Panc1 (cell line): ENCODE measurements at regions not wholly inside any gene's neighbourhood (a gene's known extent, or its start where the extent isn't known, plus 50 kb on each side); places are given as distances from the start of the nearest gene placed in this dataset.

ENCODE experiments used
- ATAC-seq: fragments of 200-7000 bp; cut with Tn5 transposase; 2 replicates; pipeline ENCODE4 v1.9.1; 2020; ENCODE audit warnings: mild to moderate bottlenecking, moderate library complexity
- BruUV-seq: library from RNA; stranded (reverse); fragments of 400-500 nt; replicated peaks from 2 replicates; lab custom pipeline; 2021; lab: Mats Ljungman, UMichigan
- CTCF ChIA-PET: fragments of 300-600 bp; sonication (Branson Sonifier 250); formaldehyde crosslinking; loops from one replicate; lab custom pipeline; 2022; ENCODE audit warnings: antibody characterized with exemption; lab: Charles Lee
- POLR2A ChIA-PET: fragments of 300-600 bp; sonication (Branson Sonifier 250); formaldehyde crosslinking; loops from one replicate; lab custom pipeline; 2022; ENCODE audit warnings: antibody characterized with exemption; lab: Charles Lee
- DNase-seq: peaks from one replicate; pipeline ENCODE4 v3.0.0-alpha.2; 2010; ENCODE audit warnings: low read depth, low spot score
- H3K27ac ChIP-seq: 2 replicates; pipeline ENCODE4 v1.5.1; 2011; ENCODE audit warnings: mild to moderate bottlenecking, low read length, inconsistent platforms
- H3K27me3 ChIP-seq: fragments of 200-500 bp; sonication (Bioruptor generic); 2 replicates; pipeline ENCODE4 v1.6.0; 2014; ENCODE audit warnings: low read length, inconsistent platforms; ENCODE audit not compliant: control insufficient read depth, insufficient read depth
- H3K36me3 ChIP-seq: fragments of 200-500 bp; sonication (Bioruptor generic); 2 replicates; pipeline ENCODE4 v1.5.1; 2014; ENCODE audit warnings: inconsistent platforms, mild to moderate bottlenecking, low read length, moderate library complexity; ENCODE audit not compliant: control insufficient read depth, insufficient read depth
- H3K4me1 ChIP-seq: 2 replicates; pipeline ENCODE4 v1.5.1; 2011; ENCODE audit warnings: inconsistent platforms, mild to moderate bottlenecking, low read length, moderate library complexity; ENCODE audit not compliant: control insufficient read depth, insufficient read depth
- H3K4me3 ChIP-seq, 2 experiments: 2 replicates each; pipeline ENCODE4 v1.5.1; 2011 to 2012; ENCODE audit warnings: low read depth in 2 of 2, low read length in 2 of 2, mild to moderate bottlenecking in 2 of 2, inconsistent platforms in 1 of 2, moderate library complexity in 1 of 2
- H3K9me3 ChIP-seq: fragments of 200-500 bp; sonication (Bioruptor generic); 2 replicates; pipeline ENCODE4 v1.5.1; 2014; ENCODE audit warnings: low read depth, mild to moderate bottlenecking, inconsistent platforms, low read length, moderate library complexity; ENCODE audit not compliant: control insufficient read depth, insufficient read depth
- POLR2AphosphoS5 ChIP-seq: IDR thresholded peaks from 2 replicates; pipeline ENCODE4 v1.6.1; 2012; ENCODE audit warnings: mild to moderate bottlenecking, low read depth, low read length, moderate library complexity
- SIN3A ChIP-seq: IDR thresholded peaks from 2 replicates; pipeline ENCODE4 v1.6.1; 2012; ENCODE audit warnings: low read depth, mild to moderate bottlenecking, low read length, moderate library complexity, borderline replicate concordance; ENCODE audit not compliant: insufficient read depth
- TCF7L2 ChIP-seq: IDR thresholded peaks from 2 replicates; pipeline ENCODE4 v1.6.1; 2011; ENCODE audit warnings: mild to moderate bottlenecking, low read depth, low read length, inconsistent platforms
- in situ Hi-C: cut with HindIII; loops from 2 replicates; pipeline ENCODE4 v1.10.0; 2016; ENCODE audit warnings: low sequenced_read_pairs, low pct_unique_long_range_greater_than_20kb
- intact Hi-C: fragments of 100-400 bp; cut with micrococcal nuclease; formaldehyde crosslinking; loops from one replicate; pipeline ENCODE4 v1.10.0; 2022; ENCODE audit not compliant: unreplicated experiment
- TF ChIP-seq, protein P1 (sequence below), 2 experiments: IDR thresholded peaks; 2 replicates each; pipeline ENCODE4 v1.6.1; 2011 to 2012; ENCODE audit warnings: low read depth in 2 of 2, control low read depth in 1 of 2, low read length in 1 of 2, mild to moderate bottlenecking in 1 of 2, moderate library complexity in 1 of 2; ENCODE audit not compliant: insufficient read depth in 1 of 2
- TF ChIP-seq, protein P2 (sequence below): fragments of 450-650 bp; IDR thresholded peaks from 2 replicates; pipeline ENCODE4 v1.5.1; 2017; ENCODE audit warnings: mild to moderate bottlenecking

DNA sequence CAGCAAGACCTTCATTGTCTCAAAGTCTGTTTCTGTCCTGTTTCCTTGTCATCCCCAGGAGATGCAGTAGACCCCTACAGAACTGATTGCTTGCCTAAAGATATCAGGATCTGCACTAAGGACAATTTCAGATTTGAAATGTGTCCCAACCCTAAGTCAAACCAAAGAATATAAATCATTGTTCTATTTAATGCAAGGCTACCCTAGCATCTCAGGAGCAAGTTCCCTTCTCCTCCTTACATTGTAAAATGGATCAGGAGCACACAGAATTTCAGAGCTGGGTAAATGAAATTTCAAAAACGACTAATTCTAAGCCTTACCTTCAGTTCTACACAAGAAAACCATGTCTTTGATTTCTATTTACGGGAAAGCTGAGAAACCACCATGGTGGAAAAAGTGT is 360.9 kb upstream of the KCNH8 start:
- in situ Hi-C loops, result no loop called here
- H3K27me3 ChIP-seq, result no peaks in the 10 kb centered on the region
- ChIA-PET POLR2A (no interaction called here), CTCF (no interaction called here)
- TF ChIP-seq POLR2AphosphoS5 (no peak), SIN3A (no peak), TCF7L2 (no peak)
- TF ChIP-seq, protein P1, sequence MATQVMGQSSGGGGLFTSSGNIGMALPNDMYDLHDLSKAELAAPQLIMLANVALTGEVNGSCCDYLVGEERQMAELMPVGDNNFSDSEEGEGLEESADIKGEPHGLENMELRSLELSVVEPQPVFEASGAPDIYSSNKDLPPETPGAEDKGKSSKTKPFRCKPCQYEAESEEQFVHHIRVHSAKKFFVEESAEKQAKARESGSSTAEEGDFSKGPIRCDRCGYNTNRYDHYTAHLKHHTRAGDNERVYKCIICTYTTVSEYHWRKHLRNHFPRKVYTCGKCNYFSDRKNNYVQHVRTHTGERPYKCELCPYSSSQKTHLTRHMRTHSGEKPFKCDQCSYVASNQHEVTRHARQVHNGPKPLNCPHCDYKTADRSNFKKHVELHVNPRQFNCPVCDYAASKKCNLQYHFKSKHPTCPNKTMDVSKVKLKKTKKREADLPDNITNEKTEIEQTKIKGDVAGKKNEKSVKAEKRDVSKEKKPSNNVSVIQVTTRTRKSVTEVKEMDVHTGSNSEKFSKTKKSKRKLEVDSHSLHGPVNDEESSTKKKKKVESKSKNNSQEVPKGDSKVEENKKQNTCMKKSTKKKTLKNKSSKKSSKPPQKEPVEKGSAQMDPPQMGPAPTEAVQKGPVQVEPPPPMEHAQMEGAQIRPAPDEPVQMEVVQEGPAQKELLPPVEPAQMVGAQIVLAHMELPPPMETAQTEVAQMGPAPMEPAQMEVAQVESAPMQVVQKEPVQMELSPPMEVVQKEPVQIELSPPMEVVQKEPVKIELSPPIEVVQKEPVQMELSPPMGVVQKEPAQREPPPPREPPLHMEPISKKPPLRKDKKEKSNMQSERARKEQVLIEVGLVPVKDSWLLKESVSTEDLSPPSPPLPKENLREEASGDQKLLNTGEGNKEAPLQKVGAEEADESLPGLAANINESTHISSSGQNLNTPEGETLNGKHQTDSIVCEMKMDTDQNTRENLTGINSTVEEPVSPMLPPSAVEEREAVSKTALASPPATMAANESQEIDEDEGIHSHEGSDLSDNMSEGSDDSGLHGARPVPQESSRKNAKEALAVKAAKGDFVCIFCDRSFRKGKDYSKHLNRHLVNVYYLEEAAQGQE (IDR thresholded peaks at IDR 0.05; ENCODE audit: insufficient read depth in 1 of 2, low read depth in 2 of 2, low read length in 1 of 2), result no peak
- TF ChIP-seq, protein P2, sequence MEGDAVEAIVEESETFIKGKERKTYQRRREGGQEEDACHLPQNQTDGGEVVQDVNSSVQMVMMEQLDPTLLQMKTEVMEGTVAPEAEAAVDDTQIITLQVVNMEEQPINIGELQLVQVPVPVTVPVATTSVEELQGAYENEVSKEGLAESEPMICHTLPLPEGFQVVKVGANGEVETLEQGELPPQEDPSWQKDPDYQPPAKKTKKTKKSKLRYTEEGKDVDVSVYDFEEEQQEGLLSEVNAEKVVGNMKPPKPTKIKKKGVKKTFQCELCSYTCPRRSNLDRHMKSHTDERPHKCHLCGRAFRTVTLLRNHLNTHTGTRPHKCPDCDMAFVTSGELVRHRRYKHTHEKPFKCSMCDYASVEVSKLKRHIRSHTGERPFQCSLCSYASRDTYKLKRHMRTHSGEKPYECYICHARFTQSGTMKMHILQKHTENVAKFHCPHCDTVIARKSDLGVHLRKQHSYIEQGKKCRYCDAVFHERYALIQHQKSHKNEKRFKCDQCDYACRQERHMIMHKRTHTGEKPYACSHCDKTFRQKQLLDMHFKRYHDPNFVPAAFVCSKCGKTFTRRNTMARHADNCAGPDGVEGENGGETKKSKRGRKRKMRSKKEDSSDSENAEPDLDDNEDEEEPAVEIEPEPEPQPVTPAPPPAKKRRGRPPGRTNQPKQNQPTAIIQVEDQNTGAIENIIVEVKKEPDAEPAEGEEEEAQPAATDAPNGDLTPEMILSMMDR, result no peak
- BruUV-seq, result no TSS peak
- no peak overlapping the region for H3K27ac ChIP-seq
- H3K4me1 ChIP-seq, result no peaks in the 10 kb centered on the region
- H3K9me3 ChIP-seq, result no peaks in the 10 kb centered on the region
- ATAC-seq, result no peak
- H3K36me3 ChIP-seq, result no peaks in the 10 kb centered on the region
- intact Hi-C loops, result no loop called here
- DNase-seq, result no peak
- no peak overlapping the region for H3K4me3 ChIP-seq

DNA sequence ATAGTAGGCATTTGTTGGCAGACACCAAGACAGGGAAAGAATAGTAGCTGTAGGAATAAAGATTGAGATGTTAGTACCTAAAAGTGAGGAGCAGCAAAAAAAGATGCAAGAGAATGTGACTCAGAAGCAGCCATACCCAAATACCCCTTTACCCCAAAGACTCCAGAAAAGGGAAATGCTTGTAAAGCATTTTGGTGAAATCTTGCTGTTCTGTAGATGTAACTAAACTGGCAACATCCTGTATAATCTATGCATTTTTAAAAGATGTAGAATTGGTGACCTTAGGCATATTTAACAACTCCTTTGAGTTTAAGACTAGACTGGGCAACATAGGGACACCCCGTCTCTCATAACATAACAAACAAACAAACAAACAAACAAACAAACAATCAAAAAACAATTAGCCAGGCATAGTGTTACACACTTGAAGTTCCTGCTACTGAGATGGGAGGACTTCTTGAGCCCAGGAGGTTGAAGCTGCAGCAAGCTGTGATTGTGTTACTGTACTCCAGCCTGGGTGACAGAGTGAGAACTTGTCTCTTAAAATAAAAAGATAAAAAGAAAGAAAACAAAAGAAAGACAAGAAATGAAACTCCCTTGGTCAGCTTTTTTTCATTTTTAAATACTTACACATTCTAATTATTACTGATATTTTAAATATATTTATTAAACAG is 361.5 kb upstream of the KCNH8 start:
- TF ChIP-seq TCF7L2, result no peak
- TF ChIP-seq, protein P2, result no peak
- TF ChIP-seq SIN3A, result no peak
- no peak for TF ChIP-seq POLR2AphosphoS5
- TF ChIP-seq, protein P1 (IDR thresholded peaks at IDR 0.05; ENCODE audit: insufficient read depth in 1 of 2, low read depth in 2 of 2, low read length in 1 of 2), result no peak
- no peak overlapping the region for H3K27ac ChIP-seq
- no peak for DNase-seq
- H3K4me3 ChIP-seq, result no peak overlapping the region
- no peak for ATAC-seq
- ChIA-PET POLR2A (no interaction called here), CTCF (no interaction called here)
- H3K36me3 ChIP-seq, result no peaks in the 10 kb centered on the region
- no peaks in the 10 kb centered on the region for H3K9me3 ChIP-seq
- intact Hi-C loops, result no loop called here
- H3K27me3 ChIP-seq, result no peaks in the 10 kb centered on the region
- no TSS peak for BruUV-seq
- no peaks in the 10 kb centered on the region for H3K4me1 ChIP-seq
- in situ Hi-C loops, result no loop called here
